BJ (cell line): ENCODE measurements at regions not wholly inside any gene's neighbourhood (a gene's known extent, or its start where the extent isn't known, plus 50 kb on each side); places are given as distances from the start of the nearest gene placed in this dataset.
"Not testable (repeated sequence)": the region's sequence is repeated elsewhere in the genome, so short reads cannot be mapped to it uniquely, and the experiment has no call there.

Experiments used
- CTCF ChIA-PET: fragments of 350-600 bp; formaldehyde crosslinking; extraction: SDS; loops from one replicate; lab custom pipeline; 2021; ENCODE audit warnings: antibody characterized with exemption, inconsistent platforms; lab: Yijun Ruan, JAX
- POLR2A ChIA-PET: fragments of 300-600 bp; sonication (Branson Sonifier 250); formaldehyde crosslinking; extraction: SDS; loops from one replicate; lab custom pipeline; 2021; ENCODE audit warnings: antibody characterized with exemption; lab: Charles Lee
- DNase-seq: peaks from one replicate; pipeline ENCODE4 v3.0.0-alpha.2; 2011; ENCODE audit warnings: low read depth
- H3K27me3 ChIP-seq: 2 replicates; pipeline ENCODE4 v1.6.0; 2011; ENCODE audit warnings: low read length; ENCODE audit not compliant: control insufficient read depth, insufficient read depth
- H3K36me3 ChIP-seq: 2 replicates; pipeline ENCODE4 v1.5.1; 2011; ENCODE audit warnings: low read length; ENCODE audit not compliant: control insufficient read depth, insufficient read depth
- H3K4me3 ChIP-seq: 2 replicates; pipeline ENCODE4 v1.5.1; 2011; ENCODE audit warnings: low read depth, mild to moderate bottlenecking, control low read depth, low read length
- TF ChIP-seq, protein P1 (sequence below): IDR thresholded peaks from 2 replicates; pipeline ENCODE4 v1.5.1; 2011; ENCODE audit warnings: low read depth, mild to moderate bottlenecking, control low read depth, inconsistent platforms, low read length, moderate library complexity; ENCODE audit not compliant: insufficient read depth

DNA sequence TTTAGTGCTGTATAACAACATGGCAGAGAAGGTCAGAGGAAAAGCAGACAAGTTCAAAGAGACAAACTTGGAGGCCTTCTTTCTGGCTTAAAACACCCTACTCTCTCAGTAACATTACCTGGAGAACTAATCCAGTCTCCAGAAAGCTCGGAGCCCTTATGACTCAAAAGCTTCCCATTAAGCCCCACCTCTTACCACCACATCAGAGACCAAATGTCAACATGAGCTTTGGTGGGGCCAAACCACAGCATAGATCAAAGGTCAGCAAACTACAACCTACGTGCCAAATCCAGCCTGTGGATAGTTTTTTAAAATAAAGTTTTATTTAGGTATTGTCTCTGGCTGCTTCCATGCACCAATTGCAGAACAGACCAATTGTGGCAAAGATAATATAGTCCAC is 589.9 kb downstream of the DNAH5 start:
- Histone ChIP-seq H3K4me3 (no peak overlapping the region), H3K27me3 (no peaks in the 10 kb centered on the region), H3K36me3 (no peaks in the 10 kb centered on the region)
- CTCF ChIA-PET: no interaction called here
- TF ChIP-seq, protein P1, sequence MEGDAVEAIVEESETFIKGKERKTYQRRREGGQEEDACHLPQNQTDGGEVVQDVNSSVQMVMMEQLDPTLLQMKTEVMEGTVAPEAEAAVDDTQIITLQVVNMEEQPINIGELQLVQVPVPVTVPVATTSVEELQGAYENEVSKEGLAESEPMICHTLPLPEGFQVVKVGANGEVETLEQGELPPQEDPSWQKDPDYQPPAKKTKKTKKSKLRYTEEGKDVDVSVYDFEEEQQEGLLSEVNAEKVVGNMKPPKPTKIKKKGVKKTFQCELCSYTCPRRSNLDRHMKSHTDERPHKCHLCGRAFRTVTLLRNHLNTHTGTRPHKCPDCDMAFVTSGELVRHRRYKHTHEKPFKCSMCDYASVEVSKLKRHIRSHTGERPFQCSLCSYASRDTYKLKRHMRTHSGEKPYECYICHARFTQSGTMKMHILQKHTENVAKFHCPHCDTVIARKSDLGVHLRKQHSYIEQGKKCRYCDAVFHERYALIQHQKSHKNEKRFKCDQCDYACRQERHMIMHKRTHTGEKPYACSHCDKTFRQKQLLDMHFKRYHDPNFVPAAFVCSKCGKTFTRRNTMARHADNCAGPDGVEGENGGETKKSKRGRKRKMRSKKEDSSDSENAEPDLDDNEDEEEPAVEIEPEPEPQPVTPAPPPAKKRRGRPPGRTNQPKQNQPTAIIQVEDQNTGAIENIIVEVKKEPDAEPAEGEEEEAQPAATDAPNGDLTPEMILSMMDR: no peak
- POLR2A ChIA-PET: no interaction called here
- DNase-seq: no peak

DNA sequence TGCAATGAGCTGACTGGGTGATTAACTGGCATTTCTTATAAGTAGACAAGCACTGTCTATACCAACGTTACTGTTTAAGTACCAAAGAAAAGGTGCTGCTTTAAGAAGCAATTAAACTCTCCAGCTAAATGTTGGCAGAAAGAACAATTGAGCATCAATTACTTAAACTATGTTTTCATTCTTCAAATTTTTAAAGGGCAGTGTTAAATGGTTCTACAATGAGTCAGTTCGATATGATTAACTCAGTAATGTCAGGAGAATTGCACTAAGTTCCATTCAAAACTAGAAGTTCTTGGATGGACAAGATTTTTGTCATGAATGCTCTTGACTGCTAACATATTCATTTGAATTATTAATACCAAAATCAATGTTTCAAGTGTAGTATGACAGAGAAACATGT is 593.7 kb downstream of the DNAH5 start:
- no peaks in the 10 kb centered on the region for H3K27me3 ChIP-seq
- POLR2A ChIA-PET: no interaction called here

DNA sequence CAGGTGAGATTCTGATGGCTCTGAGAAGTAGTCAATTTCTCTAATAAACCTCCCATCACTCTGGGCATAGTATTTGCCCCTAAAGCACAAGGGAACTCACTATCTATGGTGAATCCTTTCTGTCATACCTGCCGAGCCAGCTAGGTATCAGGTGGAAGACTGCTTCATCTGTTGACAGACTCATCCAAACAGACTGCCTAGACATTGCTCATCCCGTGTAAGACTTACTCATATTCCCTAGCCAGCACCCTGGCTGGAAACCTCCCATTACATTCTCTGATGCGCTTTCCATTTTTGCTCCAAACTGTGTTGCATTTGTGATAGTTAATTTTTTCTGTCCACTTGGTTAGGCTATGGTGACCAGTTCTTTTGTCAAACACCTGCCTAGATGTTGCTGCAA is 595.9 kb downstream of the DNAH5 start:
- ChIA-PET CTCF (interaction anchor here (1.1 kb wide), 1 partner anchor 20 kb away, joined by 3 read pairs; no protein-coding TSS in a partner anchor), POLR2A (no interaction called here)
- H3K27me3 ChIP-seq: no peaks in the 10 kb centered on the region
- H3K36me3 ChIP-seq: no peaks in the 10 kb centered on the region
- DNase-seq: no peak
- no peak overlapping the region for H3K4me3 ChIP-seq
- TF ChIP-seq, protein P1: no peak

More for the DNA sequence above, 593.7 kb downstream of the DNAH5 start:
- TF ChIP-seq, protein P1: no peak
- CTCF ChIA-PET: no interaction called here
- DNase-seq: no peak
- Histone ChIP-seq H3K36me3 (no peaks in the 10 kb centered on the region), H3K4me3 (no peak overlapping the region)

DNA sequence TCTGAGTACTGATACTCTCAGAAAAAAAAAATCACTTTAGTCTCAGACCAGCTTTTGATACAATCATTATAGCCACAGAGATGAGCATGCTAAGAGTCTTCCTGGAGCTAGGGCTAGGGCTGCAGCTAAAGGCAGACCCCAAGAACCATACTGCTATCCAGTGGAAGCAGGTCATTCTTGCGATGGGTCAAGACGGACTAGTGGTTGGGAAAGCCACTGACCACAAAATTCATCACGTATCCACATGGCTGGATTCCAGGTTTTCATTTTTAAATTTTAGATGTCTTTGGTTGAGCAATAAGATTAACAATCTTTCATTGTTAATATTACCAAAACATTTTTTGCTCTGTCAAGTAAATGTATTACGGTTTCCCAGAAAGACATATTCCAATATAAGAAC is 598.1 kb downstream of the DNAH5 start:
- H3K27me3 ChIP-seq: no peaks in the 10 kb centered on the region
- TF ChIP-seq, protein P1: no peak
- no peak for DNase-seq
- no peak overlapping the region for H3K4me3 ChIP-seq
- POLR2A ChIA-PET: no interaction called here
- no peaks in the 10 kb centered on the region for H3K36me3 ChIP-seq
- CTCF ChIA-PET: no interaction called here

DNA sequence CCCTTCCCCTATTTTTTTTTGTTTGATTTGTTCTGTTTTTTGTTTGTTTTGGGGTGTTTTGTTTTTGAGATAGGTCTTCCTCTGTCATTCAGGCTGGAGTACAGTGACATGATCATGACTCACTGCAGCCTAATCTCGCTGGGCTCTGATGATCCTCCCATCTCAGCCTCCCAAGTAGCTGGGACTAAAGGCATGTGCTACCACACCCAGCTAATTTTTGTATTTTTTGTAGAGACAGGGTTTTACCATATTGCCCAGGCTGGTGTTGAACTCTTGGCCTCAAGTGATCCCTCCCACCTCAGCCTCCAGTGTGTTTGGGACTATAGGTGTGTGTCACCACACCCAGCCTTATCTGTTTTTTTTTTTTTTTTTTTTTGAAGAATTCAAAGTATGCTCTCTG is 605.4 kb downstream of the DNAH5 start:
- no peaks in the 10 kb centered on the region for H3K36me3 ChIP-seq
- TF ChIP-seq, protein P1: no peak
- ChIA-PET CTCF (no interaction called here), POLR2A (no interaction called here)
- H3K4me3 ChIP-seq: no peak overlapping the region
- no peaks in the 10 kb centered on the region for H3K27me3 ChIP-seq
- DNase-seq: no peak

DNA sequence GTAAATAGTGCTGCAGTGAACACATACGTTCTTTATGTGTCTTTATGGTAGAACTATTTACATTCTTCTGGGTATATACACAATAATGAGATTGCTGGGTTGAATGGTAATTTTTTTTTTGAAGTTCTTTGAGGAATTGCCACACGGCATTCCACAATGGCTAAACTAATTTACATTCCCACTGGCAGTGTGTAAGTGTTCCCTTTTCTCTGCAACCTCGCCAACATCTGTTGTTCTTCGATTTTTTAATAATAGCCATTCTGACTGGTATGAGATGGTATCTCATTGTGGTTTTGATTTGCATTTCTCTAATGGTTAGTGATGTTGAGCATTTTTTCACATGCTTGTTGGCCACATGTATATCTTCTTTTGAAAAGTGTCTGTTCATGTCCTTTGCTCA is 609.5 kb downstream of the DNAH5 start:
- H3K27me3 ChIP-seq, POLR2A ChIA-PET, CTCF ChIA-PET, H3K36me3 ChIP-seq, DNase-seq, H3K4me3 ChIP-seq: not testable (repeated sequence)
